Chondrocyte (in vitro differentiated cells): ENCODE measurements at regions not wholly inside any gene's neighbourhood (a gene's known extent, or its start where the extent isn't known, plus 50 kb on each side); places are given as distances from the start of the nearest gene placed in this dataset.

Experiments
- DNase-seq: peaks from one replicate; pipeline ENCODE4 v3.0.0; 2021; ENCODE audit warnings: mixed read lengths, low spot score
- H3K27ac Mint-ChIP-seq: one replicate; pipeline ENCODE4 v1.8.0; 2021; ENCODE audit warnings: mild to moderate bottlenecking, moderate library complexity, mixed read lengths; ENCODE audit not compliant: unreplicated experiment
- H3K27me3 Mint-ChIP-seq: 2 replicates; pipeline ENCODE4 v1.8.0; 2021; ENCODE audit warnings: low read depth, mixed read lengths
- H3K36me3 Mint-ChIP-seq: 2 replicates; pipeline ENCODE4 v1.8.0; 2021; ENCODE audit warnings: low read depth, mixed read lengths
- H3K4me1 Mint-ChIP-seq: 2 replicates; pipeline ENCODE4 v1.8.0; 2021; ENCODE audit warnings: low read depth, mild to moderate bottlenecking, mixed read lengths
- H3K4me3 Mint-ChIP-seq: one replicate; pipeline ENCODE4 v1.8.0; 2021; ENCODE audit warnings: mild to moderate bottlenecking, moderate library complexity, mixed read lengths; ENCODE audit not compliant: unreplicated experiment
- H3K9me3 Mint-ChIP-seq: 2 replicates; pipeline ENCODE4 v1.8.0; 2021; ENCODE audit warnings: low read depth, mixed read lengths
- CTCF ChIP-seq: fragments of 200-600 bp; sonication (generic); IDR thresholded peaks from 2 replicates; pipeline ENCODE4 v1.5.0; 2021; ENCODE audit warnings: antibody characterized with exemption, mild to moderate bottlenecking, moderate library complexity

GRCh38 chr10:16348891-16349290, 87.9 kb upstream of the PTER start:
- H3K27me3 Mint-ChIP-seq: peaks cover 2% of the 10 kb centered on the region
- H3K4me1 Mint-ChIP-seq: no peaks in the 10 kb centered on the region
- no peak for DNase-seq
- H3K4me3 Mint-ChIP-seq: no peak overlapping the region
- H3K36me3 Mint-ChIP-seq: peaks cover 2% of the 10 kb centered on the region
- no peak for TF ChIP-seq CTCF
- H3K9me3 Mint-ChIP-seq: peaks cover 11% of the 10 kb centered on the region
- H3K27ac Mint-ChIP-seq: no peak overlapping the region

- Mint-ChIP-seq H3K36me3 (peaks cover 2% of the 10 kb centered on the region), H3K27ac (no peak overlapping the region), H3K4me3 (no peak overlapping the region), H3K4me1 (no peaks in the 10 kb centered on the region), H3K27me3 (peaks cover 8% of the 10 kb centered on the region), H3K9me3 (peaks cover 6% of the 10 kb centered on the region)
- no peak for DNase-seq
- TF ChIP-seq CTCF: no peak
Observed at GRCh38 chr10:16352146-16352545, 84.7 kb upstream of the PTER start.

- Mint-ChIP-seq H3K27me3 (no peaks in the 10 kb centered on the region), H3K4me1 (no peaks in the 10 kb centered on the region), H3K36me3 (no peaks in the 10 kb centered on the region), H3K27ac (no peak overlapping the region), H3K4me3 (no peak overlapping the region), H3K9me3 (peaks cover 9% of the 10 kb centered on the region)
- DNase-seq: no peak
- TF ChIP-seq CTCF: no peak
Observed at GRCh38 chr10:16360001-16360400, 76.8 kb upstream of the PTER start.

GRCh38 chr10:16360425-16360824, 76.4 kb upstream of the PTER start:
- no peaks in the 10 kb centered on the region for H3K27me3 Mint-ChIP-seq
- no peak for DNase-seq
- no peaks in the 10 kb centered on the region for H3K4me1 Mint-ChIP-seq
- TF ChIP-seq CTCF: no peak
- H3K4me3 Mint-ChIP-seq: no peak overlapping the region
- H3K27ac Mint-ChIP-seq: no peak overlapping the region
- peaks cover 9% of the 10 kb centered on the region for H3K9me3 Mint-ChIP-seq
- H3K36me3 Mint-ChIP-seq: no peaks in the 10 kb centered on the region

- H3K4me3 Mint-ChIP-seq: no peak overlapping the region
- H3K27me3 Mint-ChIP-seq: no peaks in the 10 kb centered on the region
- DNase-seq: no peak
- no peak for TF ChIP-seq CTCF
- H3K9me3 Mint-ChIP-seq: peaks cover 9% of the 10 kb centered on the region
- no peaks in the 10 kb centered on the region for H3K4me1 Mint-ChIP-seq
- H3K36me3 Mint-ChIP-seq: no peaks in the 10 kb centered on the region
- H3K27ac Mint-ChIP-seq: no peak overlapping the region
Observed at GRCh38 chr10:16361086-16361485, 75.7 kb upstream of the PTER start.
